Stimulated activated naive CD4-positive, alpha-beta T cell (primary cell): ENCODE measurements at regions not wholly inside any gene's neighbourhood (a gene's known extent, or its start where the extent isn't known, plus 50 kb on each side); places are given as distances from the start of the nearest gene placed in this dataset.

ENCODE experiments used
- DNase-seq, 6 experiments: peaks; one replicate each; lab custom pipeline; 2025; lab: John Stamatoyannopoulos, UW

DNA sequence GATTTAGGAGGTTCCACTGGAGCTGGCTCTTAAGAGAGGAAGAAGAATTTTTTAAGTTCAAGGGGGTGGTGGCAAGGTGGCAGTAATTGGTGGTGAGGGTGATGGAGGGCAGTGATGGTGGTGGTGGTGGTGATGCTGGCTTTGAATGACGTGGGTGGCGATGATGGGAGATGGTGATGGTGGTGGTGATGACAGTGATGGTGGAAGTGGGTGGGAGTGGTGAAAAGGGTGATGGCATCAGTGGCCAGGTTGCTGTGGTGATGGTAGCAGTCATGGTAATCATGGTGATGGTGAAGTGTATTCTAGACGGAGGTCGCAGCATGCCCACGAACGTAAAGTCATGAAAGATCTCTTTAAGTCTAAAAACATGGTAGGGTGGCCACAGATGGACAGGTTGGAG is 197.3 kb downstream of the PTEN start:
- DNase-seq: no peak

DNA sequence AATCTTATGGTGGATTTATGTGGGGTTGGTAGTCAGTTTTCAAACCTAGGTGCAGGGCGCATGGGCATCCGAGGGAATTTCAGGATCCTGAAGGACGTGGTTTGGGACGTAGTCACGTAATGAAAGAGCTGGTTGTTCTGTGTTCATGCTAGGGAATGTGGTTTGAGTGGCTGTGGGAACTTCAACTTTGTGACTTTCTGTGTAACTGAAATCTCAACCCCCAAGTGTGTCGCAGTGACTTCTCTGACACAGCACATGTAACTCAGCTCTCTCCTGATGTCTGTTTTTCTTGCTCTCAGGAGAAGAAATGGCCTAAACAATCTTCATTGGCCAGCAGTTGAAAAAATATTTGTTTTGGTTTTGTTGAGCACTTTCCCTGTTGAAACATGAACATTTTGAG is 199.0 kb downstream of the PTEN start:
- DNase-seq: no peak

GRCh38 chr10:88062798-88063472 is 199.5 kb downstream of the PTEN start:
- no peak for DNase-seq

- no peak for DNase-seq
Measured at GRCh38 chr10:88063861-88064557, 200.6 kb downstream of the PTEN start.

DNA sequence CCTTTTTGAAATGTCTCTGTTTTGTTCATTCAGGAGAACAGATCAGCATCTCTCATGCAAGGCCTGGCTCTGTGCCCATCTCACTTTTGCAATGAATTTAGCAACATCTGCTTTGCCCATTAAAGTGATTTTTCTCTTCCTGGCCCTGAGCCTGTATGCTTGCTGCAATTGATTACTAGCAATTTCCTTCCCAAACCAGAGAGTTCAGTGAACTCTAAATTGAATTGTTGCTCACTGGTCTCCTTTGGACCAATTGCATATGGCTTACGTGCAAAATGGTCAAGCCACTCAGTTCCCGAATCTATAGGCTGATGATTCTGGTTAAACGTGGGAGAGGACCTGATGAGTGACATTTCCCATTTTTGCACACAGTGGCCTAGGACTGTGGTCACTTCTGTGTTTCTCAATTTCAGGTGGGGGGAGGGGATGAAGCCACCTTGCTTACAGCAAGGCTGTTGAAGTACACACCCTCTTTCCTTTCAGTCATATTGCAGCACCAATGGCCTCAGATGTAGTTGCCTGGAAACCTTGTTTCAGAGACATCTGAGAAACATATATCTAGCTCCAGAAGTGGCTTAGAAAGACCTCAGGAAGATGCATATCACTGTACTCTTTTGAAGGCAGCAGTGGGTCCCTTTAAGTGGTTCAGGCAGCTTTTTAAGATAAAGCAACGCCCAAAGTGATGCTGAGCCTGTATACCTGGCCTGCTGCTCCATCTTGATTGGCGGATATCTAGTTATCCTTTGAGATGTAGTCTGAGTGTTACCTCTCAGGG is 201.4 kb downstream of the PTEN start:
- peak; percentile 25 to 89 (median 66) for DNase-seq

DNA sequence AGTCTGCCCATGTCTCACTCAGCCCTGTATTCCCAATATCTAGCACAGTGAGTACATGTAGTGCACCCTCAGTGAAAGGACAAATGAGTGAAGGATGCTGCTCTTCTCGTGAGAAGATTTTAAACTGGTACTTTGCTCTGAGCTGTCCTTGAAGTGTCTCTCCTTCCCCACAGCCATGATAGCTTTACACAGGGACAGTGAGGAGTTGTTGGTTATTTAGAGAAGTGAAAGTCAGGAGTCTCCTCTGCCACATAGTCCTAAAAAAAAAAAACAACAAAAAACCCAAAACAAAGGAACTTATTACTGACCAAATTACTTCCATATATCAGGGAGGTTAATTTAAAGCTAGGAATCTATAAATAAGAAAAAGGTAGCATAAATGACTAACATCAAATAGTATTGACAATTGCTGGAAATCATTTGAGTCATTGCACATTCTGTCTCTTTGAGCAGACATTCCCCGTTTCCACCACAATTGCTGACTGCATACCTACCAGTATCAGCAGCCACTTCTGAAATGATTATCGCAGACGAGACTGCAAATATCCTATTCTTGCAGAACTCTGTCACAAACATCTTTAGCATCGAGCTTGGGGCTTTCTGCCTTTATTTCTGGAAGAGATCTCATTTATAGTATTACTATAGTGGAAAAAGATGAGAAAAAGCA is 202.1 kb downstream of the PTEN start:
- no peak for DNase-seq

DNA sequence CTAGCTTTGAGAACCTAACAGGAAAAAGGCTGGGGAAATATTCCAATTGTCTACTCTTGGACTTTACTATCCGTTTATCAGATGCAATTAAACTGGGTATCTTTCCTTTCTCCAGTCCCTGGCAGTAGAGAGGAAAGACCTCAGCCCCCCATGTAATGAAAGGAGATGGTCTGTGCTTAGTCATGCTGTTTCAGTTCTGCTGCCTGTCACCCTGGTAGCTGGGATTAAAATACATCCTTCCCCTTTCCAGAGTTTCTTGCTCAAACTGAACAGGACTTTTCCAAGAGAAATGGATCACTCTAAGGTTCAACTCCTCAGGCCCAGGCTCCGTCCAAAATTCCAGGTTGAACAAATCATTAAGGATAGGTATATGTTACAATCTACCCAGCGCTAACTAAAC is 202.9 kb downstream of the PTEN start:
- DNase-seq: no peak

- peak in 4 of 6 experiments; percentile 10 to 71 (median 70) for DNase-seq
Measured at GRCh38 chr10:88066876-88067275, 203.5 kb downstream of the PTEN start.

GRCh38 chr10:88067737-88068136 is 204.3 kb downstream of the PTEN start:
- no peak for DNase-seq

- peak in 2 of 6 experiments; percentile 11 to 18 for DNase-seq
Measured at GRCh38 chr10:88069338-88069737, 205.9 kb downstream of the PTEN start.

- DNase-seq: no peak
Measured at GRCh38 chr10:88070080-88070880, 206.9 kb downstream of the PTEN start.

GRCh38 chr10:88071879-88072278 is 208.5 kb downstream of the PTEN start:
- no peak for DNase-seq

GRCh38 chr10:88073682-88074081 is 210.3 kb downstream of the PTEN start:
- no peak for DNase-seq

DNA sequence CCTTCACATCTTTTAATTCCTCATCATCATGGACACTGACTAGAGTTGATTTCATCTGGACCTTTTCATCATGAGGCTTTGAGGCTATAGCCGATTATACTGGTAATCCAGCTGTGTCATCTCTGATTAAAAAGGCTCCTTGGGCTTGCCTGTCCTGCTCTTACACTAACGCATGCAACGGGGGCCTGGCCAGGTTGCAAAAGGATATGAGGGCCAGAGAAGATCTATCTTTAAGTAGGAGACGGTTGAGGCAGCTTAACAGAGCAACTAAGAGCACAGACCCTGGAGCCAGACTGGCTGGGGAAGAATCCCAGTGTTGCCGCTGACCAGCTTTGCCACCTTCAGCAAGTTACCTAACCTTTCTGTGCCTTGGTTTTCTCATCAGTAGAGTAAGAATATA is 211.5 kb downstream of the PTEN start:
- no peak for DNase-seq

DNA sequence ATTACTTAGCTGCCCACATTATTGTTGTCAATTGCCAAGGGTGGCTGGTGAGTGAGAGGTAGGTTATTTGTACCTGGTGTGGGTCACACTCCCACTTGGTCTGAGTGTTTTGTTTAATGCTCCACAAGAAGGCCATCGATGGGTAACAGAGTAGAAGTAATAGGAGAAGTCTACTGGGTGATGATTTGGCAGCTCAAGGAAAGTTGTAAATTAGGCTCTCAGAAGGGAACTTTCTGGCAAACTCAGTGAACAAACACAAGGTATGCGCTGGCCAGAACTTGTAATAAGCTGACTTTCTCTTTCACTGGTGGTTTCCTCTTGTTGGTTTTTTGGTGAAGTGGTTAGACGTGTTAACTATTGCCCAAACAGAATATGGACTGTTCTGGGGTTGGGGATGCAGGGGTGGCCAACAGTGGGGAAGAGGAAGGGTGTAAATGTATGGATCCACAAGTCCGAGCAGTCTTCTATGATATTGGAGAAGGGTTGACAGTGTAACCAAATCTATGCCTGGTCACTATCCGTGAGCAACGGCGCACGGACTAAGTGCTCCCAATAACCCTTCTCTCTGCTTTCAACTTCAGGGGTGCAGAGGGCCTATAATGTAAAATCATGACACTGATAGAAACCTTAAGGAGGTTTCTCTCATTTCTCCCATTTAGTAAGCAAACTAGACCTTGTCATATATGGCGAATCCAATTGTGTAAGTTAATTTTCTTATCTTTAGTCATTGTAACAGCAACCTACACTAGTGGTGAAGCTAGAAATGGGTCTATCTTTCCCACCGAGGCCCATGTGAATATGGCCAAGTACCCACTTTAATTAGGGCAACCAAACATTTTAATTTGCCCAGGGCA is 212.8 kb downstream of the PTEN start:
- DNase-seq: no peak

DNA sequence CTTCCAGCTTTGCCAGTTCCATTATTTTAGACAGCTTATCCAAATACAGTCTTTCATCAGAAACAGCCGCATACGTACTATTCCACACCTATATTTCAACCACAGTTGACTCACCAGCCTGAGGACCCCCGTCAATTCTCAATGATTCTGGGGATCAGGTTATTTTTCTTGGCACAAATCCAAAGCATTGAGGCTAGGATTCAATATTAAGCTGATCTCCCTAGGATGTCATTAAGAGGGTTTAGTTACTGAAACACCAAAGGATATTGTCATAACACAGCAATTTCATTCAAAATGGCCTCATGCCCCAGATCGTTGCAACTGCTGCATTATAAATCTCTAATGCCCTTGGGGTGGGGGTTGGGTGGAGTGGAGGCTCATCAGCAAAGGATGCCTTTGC is 214.6 kb downstream of the PTEN start:
- DNase-seq: no peak

GRCh38 chr10:88080213-88080612 is 216.8 kb downstream of the PTEN start:
- no peak for DNase-seq

- no peak for DNase-seq
Measured at GRCh38 chr10:88081457-88082054, 218.1 kb downstream of the PTEN start.

DNA sequence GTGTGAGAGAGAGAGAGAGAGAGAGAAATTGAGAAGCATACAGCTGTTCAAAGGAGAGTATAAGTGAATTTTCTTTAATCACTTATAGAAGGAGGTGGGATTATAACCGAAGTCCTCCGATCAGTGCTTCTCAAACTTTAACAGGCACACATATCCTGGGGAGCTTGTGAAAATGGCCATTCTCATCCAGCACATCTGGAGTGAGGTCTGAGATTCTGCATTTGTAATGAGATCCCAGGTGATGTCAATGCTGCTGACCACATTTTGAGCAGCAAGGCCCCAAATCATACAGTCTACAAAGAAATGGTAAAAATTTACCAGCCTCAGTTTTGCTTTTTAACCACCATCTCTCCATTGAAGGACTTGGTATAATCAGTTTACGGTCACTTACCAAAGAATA is 219.0 kb downstream of the PTEN start:
- no peak for DNase-seq
